CD1c-positive myeloid dendritic cell (primary cell): ENCODE measurements at regions not wholly inside any gene's neighbourhood (a gene's known extent, or its start where the extent isn't known, plus 50 kb on each side); places are given as distances from the start of the nearest gene placed in this dataset.

Experiments
- DNase-seq: peaks from one replicate; pipeline ENCODE4 v3.0.0-alpha.2; 2016; ENCODE audit errors: extremely low spot score

DNA sequence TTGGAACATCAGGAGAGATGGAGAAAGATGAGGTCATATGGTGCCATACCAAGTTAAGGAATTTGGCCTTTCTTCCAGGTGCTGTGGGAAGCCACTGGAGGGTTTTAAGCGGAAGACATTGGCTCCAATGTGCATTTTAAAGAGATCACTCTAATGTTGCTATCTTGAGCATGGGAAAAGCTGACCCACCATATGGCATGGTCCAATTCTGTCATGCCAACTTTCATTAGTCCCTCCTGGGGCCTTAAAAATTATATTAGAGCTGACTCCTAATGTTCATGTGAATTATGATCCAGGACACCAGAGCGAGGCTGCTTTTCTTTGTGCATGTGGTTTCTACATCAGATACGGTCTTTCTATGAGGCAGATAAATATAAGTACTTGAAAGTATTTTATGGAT, 335.0 kb upstream of the TSHZ2 start:
- no peak for DNase-seq

DNA sequence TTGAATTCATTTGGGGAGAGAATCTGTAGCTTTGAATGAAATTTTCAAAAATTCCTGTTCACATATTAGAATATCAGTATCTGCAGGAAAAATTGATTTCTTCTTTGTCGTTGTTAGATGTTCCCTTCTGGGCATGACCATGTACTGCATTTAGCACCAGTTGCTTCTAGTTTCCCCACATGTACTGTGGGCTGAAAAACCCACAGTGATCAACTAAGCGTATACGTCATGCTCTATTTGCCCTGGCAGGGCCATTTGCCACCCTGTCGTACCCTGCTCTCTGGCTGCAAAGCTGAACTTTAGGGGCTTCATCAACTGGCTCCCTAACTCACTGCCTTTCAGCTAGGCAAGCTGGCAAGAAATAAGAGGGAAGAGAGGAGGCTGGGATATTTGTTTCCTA, 340.7 kb upstream of the TSHZ2 start:
- DNase-seq, result no peak

DNA sequence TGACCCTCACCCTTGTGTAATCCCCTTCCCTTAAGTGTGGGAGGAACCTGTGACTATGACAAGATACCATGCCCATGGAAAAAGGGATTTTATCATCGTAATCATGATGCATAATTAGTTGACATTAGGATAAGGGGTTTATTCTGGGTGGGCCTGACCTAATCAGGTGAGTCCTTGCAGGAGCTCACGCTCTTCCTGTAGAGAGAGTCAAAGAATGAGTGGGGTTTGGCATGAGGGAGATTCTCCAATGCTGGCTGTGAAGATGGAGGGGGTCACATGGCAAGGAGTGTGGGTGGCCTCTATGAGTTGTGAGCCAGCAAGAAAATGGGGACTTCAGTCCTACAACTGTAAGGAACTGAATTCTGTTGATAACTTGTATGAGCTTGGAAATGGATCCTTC, 342.0 kb upstream of the TSHZ2 start:
- no peak for DNase-seq

DNA sequence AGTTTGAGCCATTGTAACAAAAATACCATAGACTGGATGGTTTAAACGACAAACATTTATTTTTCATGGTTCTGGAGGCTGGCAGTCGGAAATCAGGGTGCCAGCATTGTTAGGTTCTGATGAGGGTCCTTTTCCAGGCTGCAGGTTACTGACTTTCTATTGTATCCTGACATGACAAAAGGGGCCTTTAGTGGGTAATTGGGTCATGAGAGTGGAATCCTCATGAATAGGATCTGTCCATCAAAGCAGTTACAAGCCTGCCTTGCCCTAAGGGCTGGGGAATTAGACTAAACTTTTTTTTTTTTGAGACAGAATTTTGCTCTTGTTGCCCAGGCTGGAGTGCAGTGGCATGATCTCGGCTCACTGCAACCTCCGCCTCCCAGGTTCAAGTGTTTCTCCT, 347.9 kb upstream of the TSHZ2 start:
- no peak for DNase-seq

DNA sequence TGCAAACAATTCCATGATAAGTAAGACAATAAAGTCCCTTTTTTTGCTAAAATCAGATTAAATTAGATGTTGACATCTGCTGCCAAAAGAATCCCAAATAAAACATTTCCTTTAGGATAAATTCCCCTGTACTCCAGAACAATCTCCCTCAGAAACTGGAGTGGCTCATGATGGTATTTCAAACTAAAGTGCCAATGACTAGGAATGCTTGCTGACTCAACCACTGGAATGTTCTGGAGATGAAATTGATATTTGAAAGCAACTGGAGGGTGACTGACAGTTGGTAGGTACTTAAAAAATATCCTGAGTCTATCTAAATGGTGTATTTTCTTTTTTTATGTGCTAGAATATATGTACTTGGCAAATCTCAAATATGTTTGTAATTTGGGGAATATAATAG, 350.1 kb upstream of the TSHZ2 start:
- DNase-seq, result no peak

DNA sequence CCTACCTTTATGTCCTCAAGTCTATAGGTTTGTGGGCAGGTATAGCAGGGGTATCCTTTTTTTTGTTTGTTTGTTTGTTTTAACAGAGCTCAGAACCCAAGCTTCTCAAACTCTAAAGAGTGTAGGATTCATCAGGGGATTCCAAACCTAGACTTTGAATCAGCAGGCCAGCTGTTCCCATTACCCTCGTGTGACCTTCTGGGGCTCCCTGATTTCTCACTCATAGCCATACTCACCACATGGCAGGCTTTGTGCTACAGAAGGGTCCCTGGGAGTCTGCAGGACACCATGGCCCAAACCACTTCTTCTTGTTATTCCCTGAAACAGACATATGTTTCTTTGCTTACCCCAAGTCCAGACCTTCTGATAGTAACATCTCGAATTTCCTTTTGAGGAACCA, 350.8 kb upstream of the TSHZ2 start:
- DNase-seq, result no peak

DNA sequence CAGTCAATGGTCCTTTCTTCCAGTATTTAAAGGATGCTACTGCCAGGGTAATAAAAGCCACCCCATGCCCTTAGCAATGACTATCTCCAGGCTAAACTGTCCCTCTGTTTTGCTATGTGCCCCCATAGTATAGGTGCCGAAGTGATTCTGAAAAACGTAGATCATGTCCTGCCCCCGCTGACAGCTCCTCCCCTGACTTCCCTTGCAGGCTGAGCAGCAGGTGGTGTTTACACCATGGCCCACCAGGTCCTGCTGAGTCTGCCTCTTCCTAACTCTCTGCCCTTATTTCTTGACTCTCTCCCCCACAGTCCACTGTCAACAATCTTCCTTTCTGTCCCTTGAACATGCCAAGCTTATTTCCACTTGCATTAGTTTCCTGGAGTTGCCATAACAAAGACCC, 352.5 kb upstream of the TSHZ2 start:
- no peak for DNase-seq

DNA sequence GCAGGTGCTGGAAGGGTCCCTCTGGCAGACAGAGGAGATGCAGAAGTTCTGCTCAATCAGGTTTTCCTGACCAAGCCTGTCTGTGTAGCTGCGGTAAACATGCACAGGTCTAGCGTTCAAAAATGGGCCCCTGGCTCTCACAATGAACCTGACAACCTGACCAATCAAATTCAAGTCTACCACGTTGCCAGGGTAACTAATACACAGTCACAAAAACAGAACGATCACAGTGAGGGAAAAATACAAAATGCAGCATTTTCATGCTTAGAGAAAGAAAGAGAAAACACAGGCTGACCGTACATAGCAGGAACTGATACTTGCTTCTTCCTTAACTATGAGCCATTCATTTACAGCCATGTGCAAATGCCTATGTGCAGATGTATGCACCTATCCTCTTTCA, 353.1 kb upstream of the TSHZ2 start:
- DNase-seq, result no peak

DNA sequence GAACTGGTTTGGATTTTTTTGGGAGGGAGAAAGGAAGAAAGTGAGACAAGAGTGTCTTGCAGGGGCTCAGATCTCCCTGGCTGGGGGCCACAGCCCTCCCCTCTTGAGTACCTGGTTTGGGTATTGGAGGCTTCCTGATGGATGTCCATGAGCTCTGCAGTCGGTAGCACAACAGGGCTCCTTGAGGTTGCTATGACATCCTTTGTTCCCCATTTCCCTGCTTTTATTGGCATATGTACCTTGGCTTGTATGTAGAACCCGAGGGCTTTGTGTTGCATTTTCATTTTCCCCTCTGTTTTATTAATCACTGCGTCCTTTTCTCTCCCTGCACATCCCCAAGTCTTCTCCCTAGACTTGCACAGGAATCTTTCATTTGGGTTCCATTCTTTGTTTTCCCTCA, 355.5 kb upstream of the TSHZ2 start:
- DNase-seq, result no peak

DNA sequence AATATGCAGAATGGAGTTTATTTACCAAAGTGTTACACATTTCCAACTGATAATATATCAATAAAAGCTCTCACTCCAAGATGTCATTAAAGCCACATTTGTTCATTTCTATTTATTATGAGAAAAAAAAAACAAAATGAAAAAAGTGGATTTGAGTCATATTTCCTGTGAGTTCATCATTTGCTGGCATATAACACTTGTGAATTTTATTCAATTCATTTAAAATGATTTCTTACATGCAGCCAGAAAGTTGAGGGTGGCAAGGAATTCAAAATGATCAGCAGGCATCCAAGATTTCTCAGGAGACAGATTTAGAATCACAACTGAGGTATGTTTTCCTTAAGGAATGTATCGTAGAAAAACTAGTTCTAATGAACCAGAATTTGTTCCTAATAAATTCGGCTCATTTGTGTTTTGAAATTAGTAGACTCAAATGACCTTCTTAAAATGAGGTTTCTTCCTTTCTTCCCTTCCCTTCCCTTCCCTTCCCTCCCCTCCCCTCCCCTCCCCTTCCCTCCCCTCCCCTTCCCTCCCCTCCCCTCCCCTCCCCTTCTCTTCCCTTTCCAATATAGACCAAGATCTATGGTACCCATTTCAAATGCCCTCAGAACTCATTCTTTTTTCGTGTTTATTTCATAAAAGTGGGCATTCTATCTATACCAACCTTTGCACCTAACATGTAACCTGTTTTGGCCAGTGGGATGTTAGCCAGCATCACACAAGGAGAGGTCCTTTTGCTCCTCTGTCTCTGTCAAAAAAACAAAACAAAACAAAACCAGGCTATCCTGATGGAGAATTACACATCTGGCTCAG, 357.9 kb upstream of the TSHZ2 start:
- DNase-seq, result no peak

DNA sequence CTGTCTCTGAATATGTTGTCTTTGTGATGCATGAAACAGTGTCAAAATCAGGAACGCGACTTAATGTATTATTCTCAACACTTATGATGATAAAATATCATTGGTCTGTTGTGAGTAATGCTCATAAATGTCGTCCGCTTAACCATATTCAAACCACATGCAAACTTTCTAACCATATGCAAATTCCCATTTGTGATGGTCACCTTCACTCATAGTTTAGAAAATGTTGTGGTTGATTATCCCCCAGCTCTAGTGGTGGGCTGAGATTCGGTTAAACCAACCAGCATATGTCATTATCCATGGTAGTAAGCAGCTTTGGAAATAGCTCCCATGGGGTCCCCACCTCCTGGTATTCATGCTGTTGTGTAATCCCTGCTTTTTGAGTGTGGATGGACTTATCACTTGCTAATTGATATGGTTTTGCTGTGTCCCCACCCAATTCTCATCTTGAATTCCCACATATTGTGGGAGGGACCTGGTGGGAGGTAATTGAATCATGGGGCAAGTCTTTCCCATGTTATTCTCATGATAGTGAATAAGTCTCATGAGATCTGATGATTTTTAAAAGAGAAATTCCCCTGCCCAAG, 360.0 kb upstream of the TSHZ2 start:
- no peak for DNase-seq

DNA sequence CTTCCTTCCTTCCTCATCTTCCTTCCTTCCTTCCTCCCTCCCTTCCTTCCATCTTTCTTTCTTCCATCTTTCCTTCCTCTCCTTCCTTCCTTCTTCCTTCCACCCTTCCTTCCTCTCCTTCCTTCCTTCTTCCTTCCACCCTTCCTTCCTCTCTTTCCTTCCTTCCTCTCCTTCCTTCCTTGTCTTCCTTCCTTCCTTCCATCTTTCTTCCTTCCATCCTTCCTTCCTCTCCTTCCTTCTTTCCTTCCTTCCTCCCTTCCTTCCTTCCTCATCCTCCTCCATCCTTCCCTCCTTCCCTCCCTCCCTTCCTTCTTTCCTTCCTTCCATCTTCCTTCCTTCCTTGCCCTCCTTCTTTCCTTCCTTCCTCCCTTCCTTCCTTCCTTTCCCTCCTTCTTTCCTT, 361.4 kb upstream of the TSHZ2 start:
- no peak for DNase-seq

DNA sequence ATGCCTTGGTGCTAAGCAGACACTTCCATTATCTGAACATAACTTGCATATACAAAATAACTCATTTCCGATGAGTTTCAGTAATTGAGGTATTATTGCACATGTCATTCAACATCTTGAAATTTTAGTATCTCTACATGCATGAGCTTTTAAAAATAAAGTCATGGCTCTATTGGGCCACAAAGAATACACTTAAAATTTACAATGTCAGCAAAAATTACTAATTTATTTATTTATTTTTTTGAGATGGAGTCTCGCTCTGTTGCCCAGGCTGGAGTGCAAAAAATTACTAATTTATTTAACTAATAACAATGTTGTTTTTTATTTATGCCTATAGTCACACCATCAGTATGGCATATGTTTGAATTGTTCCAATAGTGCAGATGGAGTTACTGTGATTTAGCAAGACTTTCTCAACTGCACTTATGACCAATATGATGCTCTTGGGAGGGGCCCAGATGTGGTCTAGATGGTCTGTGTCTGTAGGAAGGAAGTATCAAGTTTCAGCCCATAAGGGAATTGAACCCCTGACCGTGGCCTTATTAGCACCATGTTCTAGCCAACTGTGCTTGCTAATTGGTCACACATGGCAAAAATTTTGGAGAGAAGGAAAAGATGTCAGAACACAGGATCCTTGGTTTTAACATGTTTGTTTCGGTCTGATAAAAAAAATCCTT, 370.7 kb upstream of the TSHZ2 start:
- no peak for DNase-seq

DNA sequence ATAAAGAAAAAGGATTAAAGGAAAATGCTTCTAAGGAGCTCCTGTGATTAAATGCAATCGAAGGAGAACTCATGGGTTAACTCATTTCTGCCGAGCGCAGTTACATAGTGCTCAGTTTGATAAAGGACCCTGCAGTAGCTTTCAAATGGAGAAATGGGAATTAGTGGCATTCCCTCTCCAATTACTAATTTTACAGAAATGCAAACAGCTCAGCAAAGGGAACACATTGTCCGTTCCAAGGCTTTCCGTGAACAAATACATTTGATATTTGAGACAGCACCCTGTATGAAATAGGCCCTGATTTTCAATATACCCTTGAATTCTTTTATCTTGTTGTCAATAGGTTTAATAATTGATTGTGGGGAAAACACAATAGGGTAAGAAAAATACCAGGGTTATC, 375.9 kb upstream of the TSHZ2 start:
- DNase-seq, result no peak

DNA sequence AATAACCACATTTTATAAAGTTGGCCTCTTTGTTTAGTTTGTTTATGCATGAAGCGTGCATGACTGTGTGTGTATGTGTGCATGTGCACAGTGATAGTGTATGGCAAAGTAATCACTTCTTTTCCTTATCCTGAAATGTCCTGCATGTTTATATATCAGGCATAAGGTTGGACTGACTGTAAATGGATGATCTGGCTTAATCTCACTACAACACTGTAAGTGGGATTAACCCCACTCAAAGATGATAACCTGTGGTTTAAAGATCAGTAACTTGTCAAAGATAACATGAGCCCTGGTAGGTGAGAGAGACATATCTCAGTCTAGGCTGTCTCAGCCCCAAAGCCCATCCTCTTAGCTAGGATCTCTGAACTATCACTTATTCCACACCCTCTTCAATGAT, 376.6 kb upstream of the TSHZ2 start:
- no peak for DNase-seq

DNA sequence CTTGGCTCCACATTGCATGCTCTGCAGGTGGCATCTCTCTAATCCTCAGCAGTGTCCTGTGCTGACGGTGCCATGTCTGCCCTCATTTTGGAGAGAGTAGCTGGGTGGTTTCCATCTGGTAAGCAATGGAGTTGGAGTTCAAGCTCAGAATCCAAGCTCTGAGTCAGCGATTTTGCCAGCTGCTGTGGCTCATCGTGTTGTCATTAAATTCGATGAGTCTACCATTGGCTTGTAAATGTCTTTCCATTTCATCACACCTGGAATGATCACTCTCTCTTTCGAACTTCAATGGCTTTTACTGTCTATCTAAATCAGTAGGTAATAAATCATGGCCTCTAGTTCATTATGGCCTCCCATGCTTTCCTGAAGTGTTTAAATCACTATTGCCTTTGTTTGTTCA, 378.5 kb upstream of the TSHZ2 start:
- DNase-seq, result no peak

DNA sequence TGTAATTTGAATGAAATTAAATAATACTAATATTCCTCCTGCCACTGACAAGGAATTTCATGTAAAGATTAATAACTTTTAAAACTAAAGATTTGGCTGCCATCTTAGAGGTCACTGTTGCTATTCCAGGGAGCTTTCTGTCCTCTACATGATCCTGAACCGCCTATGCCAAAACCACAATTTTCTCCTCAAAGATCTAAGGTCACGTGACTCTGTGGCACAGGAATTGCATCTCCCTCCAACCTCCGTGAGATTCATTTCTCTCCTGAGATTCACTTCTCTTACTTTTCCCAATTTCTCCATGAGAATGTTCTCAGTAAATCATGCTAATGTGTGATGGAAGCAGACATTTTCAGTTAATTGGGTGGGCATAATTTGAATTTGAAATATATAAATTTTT, 379.6 kb upstream of the TSHZ2 start:
- no peak for DNase-seq

DNA sequence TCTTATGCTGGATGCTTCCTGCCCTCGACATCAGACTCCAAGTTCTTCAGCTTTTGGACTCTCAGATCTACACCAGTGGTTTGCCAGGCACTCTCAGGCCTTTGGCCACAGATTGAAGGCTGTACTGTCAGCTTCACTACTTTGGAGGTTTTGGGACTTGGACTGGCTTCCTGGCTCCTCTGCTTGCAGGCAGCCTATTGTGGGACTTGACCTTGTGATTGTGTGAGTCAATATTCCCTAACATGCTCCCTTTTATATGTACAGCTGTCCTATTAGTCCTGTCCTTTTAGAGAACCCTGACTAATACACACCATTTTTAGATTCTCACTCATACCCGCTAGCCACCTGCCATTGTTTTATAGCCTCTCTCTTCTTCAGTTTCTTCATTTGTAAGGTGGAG, 382.1 kb upstream of the TSHZ2 start:
- no peak for DNase-seq

DNA sequence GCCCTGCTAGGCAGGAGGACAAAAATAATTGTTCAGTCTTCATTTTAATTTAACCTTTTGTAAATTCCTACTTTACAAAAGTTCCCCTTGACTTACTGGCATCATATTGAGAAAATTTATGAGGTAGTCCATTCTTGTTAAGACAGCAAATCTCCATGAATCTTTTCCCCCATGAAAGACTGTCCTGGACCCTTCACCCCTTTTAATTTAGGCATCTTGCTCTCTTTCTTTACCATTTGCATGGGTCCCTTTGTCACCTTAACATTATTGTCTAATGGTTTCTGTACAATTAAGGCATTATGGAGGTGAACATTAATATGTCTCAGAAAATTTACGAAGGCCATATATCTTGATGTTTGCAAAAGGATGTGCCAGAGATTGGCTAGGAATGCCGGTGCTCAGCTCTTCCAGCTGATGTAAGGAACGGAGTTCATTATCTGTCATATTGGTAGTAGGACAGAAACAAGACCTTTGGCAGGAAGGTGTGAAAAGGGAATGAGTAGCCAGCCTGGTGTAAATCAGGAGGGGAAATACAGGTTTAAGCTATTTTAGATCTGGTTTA, 382.8 kb upstream of the TSHZ2 start:
- DNase-seq, result no peak

DNA sequence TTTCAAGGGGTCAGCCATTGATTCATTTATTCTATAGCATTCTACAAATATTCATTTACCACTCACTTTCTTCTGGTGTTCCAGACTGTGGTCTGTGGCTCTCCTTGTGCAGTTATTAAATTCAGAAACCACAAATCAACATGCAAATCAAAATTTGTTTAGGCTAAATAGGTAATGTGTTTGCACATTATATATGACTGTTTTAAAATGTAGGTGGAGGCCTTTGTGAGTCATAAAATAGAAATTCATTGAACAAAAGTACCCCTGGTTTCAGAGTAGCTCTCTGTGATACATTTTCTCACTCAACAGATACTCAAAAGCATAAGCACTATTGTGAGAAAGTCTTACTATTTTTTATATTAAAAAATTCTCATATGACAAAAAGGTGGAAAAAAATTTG, 385.5 kb upstream of the TSHZ2 start:
- DNase-seq, result no peak

DNA sequence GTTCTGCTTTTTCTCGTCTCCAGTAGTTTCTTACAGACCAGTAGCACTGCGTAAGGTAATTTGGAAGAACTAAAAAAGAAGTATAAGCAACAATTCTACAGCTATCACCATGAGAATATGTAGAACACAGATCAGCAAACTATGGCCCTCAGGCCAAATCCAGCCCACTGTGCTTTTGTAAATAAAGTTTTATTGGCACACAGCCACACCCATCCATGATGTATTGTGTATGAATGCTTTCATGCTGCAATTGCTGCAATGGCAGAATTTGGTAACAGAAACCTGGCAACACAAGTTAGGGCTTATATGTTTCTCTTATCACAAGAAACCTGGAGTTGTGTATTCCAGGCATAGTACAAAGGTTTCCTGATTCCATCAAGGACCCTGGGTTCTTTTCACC, 386.8 kb upstream of the TSHZ2 start:
- no peak for DNase-seq

DNA sequence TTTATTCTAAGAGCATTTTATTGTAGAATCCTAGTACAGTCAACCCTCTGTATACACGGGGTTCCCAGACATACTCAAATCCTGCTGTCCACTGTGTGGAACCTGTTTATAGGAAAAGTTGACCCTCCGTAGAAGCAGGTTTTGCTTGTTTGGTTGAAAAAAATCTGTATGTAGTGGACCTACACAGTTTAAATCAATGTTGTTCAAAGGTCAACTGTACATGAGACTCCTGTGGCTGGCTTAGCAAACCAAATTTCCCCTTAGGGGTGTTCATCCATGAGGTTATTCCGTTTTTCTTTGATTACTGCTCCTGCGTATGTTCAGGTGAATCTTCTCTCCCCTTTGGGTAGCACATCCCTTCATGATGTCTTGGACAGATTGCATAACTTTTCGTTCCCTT, 387.0 kb upstream of the ZFP64 start:
- no peak for DNase-seq

DNA sequence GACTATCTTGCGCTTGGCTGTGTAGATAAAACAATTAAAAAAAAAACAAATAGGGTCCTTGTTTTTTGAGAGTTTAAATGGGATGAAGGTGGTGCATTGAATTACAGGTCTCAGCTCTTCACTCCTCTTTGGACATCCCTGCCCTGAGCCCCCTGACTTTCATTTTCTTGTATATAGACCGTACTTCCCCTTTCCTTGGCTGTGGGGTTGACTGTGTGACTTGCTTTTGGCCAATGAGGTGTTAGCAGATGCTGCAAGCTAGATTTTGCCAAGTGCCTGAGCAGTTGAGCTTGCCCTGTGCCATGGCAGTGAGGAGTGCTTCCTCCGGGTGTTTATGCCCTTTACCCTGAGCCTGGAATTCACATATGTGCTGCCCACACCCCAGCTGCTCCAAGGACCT, 386.1 kb upstream of the ZFP64 start:
- DNase-seq, result no peak
